CMK (cell line): ENCODE measurements at regions not wholly inside any gene's neighbourhood (a gene's known extent, or its start where the extent isn't known, plus 50 kb on each side); places are given as distances from the start of the nearest gene placed in this dataset.

ENCODE experiments used
- DNase-seq: peaks from one replicate; pipeline ENCODE4 v3.0.0-alpha.2; 2010; ENCODE audit warnings: low read depth

DNA sequence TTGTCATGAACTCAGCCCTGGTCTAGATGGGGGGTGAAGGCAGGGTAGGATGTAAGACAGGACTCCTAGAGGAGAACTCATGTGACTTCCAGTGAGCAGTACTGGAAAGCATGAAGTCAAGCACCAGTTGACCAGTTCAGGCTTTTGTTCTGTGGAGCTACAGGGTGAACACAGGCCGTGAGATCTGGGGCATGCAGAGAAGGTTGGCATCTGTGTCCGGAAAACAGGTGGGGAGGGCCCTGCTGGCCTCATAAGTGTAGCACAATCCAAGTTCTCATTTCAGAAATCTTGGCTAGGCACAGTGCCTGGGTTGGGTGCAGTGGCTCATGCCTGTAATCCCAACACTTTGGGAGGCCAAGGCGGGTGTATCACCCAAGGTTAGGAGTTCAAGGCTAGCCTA lies 50.9 kb upstream of the SPATS2L start:
- no peak for DNase-seq
